Lower leg skin (tissue), 4 donors: ENCODE measurements at regions not wholly inside any gene's neighbourhood (a gene's known extent, or its start where the extent isn't known, plus 50 kb on each side); places are given as distances from the start of the nearest gene placed in this dataset.

Experiments used
- DNase-seq, 2 donors: peaks; one replicate each; pipeline ENCODE4 v3.0.0-alpha.2; 2019; ENCODE audit warnings: low spot score in 2 of 2
- H3K4me3 ChIP-seq: fragments of 200-600 bp; sonication (generic); 2 replicates; pipeline ENCODE4 v1.5.1; 2017; ENCODE audit warnings: mild to moderate bottlenecking, low read depth; ENCODE audit not compliant: poor library complexity, severe bottlenecking
- CTCF ChIP-seq, 3 donors: fragments of 450-650 bp; IDR thresholded peaks; one replicate each; pipeline ENCODE4 v1.5.1; 2016; ENCODE audit warnings: antibody characterized with exemption in 3 of 3, mild to moderate bottlenecking in 3 of 3, moderate library complexity in 2 of 3
- POLR2A ChIP-seq, 2 donors: fragments of 450-650 bp; IDR thresholded peaks; one replicate each; pipeline ENCODE4 v1.6.1; 2016 to 2017; ENCODE audit warnings: antibody characterized with exemption in 2 of 2, mild to moderate bottlenecking in 1 of 2, moderate library complexity in 1 of 2
- WGBS, 2 donors: methylation state at CpG; one replicate each; pipeline ENCODE4 v1.1.5; 2018; 5-methylcytosine and 5-hydroxymethylcytosine counted together
- intact Hi-C: fragments of 100-400 bp; cut with DNase I; formaldehyde crosslinking; loops from one replicate; pipeline ENCODE4 v1.15.0; 2023; ENCODE audit warnings: low total_unique reads

- intact Hi-C loops = no loop called here
- no peak overlapping the region for H3K4me3 ChIP-seq
- no peak for TF ChIP-seq POLR2A (IDR thresholded peaks at IDR 0.05)
- TF ChIP-seq CTCF (IDR thresholded peaks at IDR 0.05) = no peak
- DNase-seq = no peak
- WGBS, 2 donors = 68 to 75% methylated on average over 3 of the region's 3 CpGs
Measured at GRCh38 chr11:115598257-115598901, 94.2 kb upstream of the CADM1 start.

GRCh38 chr11:115591380-115591779 lies 87.2 kb upstream of the CADM1 start:
- TF ChIP-seq CTCF (IDR thresholded peaks at IDR 0.05) = no peak
- no peak for TF ChIP-seq POLR2A (IDR thresholded peaks at IDR 0.05)
- no peak overlapping the region for H3K4me3 ChIP-seq
- DNase-seq = no peak
- WGBS, 2 donors = 93 to 99% methylated on average over 3 of the region's 3 CpGs
- intact Hi-C loops = no loop called here

GRCh38 chr11:115590254-115590653 lies 86.0 kb upstream of the CADM1 start:
- no peak overlapping the region for H3K4me3 ChIP-seq
- DNase-seq = no peak

GRCh38 chr11:115587718-115588342 lies 83.6 kb upstream of the CADM1 start:
- 77 to 87% methylated on average over 3 of the region's 3 CpGs for WGBS, 2 donors
- TF ChIP-seq CTCF (IDR thresholded peaks at IDR 0.05) (no peak), POLR2A (IDR thresholded peaks at IDR 0.05) (no peak)
- intact Hi-C loops = no loop called here
- DNase-seq = no peak
- no peak overlapping the region for H3K4me3 ChIP-seq

More at GRCh38 chr11:115590254-115590653, 86.0 kb upstream of the CADM1 start:
- TF ChIP-seq POLR2A (IDR thresholded peaks at IDR 0.05) (no peak), CTCF (IDR thresholded peaks at IDR 0.05) (no peak)
- 52 to 56% methylated on average over 7 of the region's 7 CpGs for WGBS, 2 donors
- intact Hi-C loops = no loop called here

- TF ChIP-seq POLR2A (IDR thresholded peaks at IDR 0.05) (no peak), CTCF (IDR thresholded peaks at IDR 0.05) (no peak)
- 88 to 91% methylated on average over 11 of the region's 11 CpGs for WGBS, 2 donors
- H3K4me3 ChIP-seq = no peak overlapping the region
- DNase-seq = no peak
- intact Hi-C loops = no loop called here
Measured at GRCh38 chr11:115585361-115586024, 81.3 kb upstream of the CADM1 start.
